ENCODE measurements at regions not wholly inside any gene's neighbourhood (a gene's known extent, or its start where the extent isn't known, plus 50 kb on each side); places are given as distances from the start of the nearest gene placed in this dataset.

DNA sequence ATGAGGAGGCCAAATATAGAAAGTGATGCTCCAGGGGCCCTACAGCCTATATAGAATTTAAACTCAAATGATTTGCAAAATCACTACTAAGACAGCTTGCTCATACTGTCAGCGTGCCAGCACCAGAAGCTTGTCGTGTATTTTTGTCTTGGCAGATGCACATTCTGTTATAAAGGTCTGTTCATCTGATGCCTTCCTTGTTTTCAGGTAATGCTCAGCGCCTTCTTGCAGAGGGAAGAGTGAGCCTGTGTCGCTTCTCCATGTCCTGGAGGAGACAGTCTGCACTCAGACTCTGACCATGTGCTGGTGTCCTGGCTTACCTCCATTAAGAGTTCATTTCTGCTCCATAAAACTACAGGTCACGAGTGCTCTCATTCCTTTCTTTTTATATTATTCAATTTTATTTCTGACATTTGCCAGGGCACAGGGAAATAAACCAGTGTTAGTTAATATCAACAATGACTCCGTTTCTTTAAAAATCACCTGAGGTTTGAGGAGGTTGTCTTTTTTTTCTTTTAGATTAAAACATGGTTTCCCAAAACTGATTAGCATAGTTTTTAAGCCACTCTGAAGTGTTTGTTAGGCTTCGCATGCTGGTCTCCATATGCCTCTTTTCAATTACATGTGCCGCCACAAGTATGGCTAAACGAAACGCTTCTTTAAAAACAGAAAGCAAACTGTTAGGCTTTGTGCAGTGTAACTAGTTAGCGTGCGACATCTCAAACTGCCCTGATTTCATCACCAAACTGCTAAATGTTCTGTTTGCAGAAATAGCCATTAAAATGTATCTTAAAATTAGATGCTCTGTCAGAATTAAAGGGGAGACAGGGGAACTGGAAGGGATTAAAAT is 215.2 kb upstream of the GK2 start:
- TF ChIP-seq EZH2 (IDR thresholded peaks at IDR 0.05), result no peak
- TF ChIP-seq POLR2AphosphoS5 (IDR thresholded peaks at IDR 0.05; ENCODE audit: borderline replicate concordance, low read depth, low read length), result no peak

Measured in SK-N-MC (cell line).